Activated CD8-positive, alpha-beta T cell treated with anti-CD3 and anti-CD28 coated beads for 36 hours (primary cell): ENCODE measurements at regions not wholly inside any gene's neighbourhood (a gene's known extent, or its start where the extent isn't known, plus 50 kb on each side); places are given as distances from the start of the nearest gene placed in this dataset.
"Not testable (repeated sequence)": the region's sequence is repeated elsewhere in the genome, so short reads cannot be mapped to it uniquely, and the experiment has no call there.

Experiments
- ATAC-seq: fragments of 200-7000 bp; cut with Tn5 transposase; one replicate; pipeline ENCODE4 v1.10.0; 2021; ENCODE audit warnings: mild to moderate bottlenecking, moderate library complexity
- CTCF ChIA-PET: fragments of 350-600 bp; sonication (Branson Sonifier 250); formaldehyde crosslinking; loops from one replicate; lab custom pipeline; 2021; ENCODE audit warnings: antibody characterized with exemption; lab: Charles Lee
- POLR2A ChIA-PET: fragments of 350-600 bp; sonication (Branson Sonifier 250); formaldehyde crosslinking; loops from one replicate; lab custom pipeline; 2021; ENCODE audit warnings: antibody characterized with exemption; lab: Charles Lee
- DNase-seq: peaks from one replicate; pipeline ENCODE4 v3.0.0-alpha.2; 2020
- H3K27ac Mint-ChIP-seq: one replicate; pipeline ENCODE4 v1.8.0; 2021; ENCODE audit warnings: mild to moderate bottlenecking, mixed read lengths
- H3K27me3 Mint-ChIP-seq: one replicate; pipeline ENCODE4 v1.8.0; 2021; ENCODE audit warnings: mixed read lengths
- H3K36me3 Mint-ChIP-seq: one replicate; pipeline ENCODE4 v1.8.0; 2021; ENCODE audit warnings: low read depth, mixed read lengths
- H3K4me1 Mint-ChIP-seq: one replicate; pipeline ENCODE4 v1.8.0; 2021; ENCODE audit warnings: low read depth, mixed read lengths
- H3K4me3 Mint-ChIP-seq: one replicate; pipeline ENCODE4 v1.8.0; 2021; ENCODE audit warnings: mild to moderate bottlenecking, moderate library complexity, mixed read lengths
- H3K9me3 Mint-ChIP-seq: one replicate; pipeline ENCODE4 v1.8.0; 2021; ENCODE audit warnings: mixed read lengths
- CTCF ChIP-seq: fragments of 200-600 bp; IDR thresholded peaks from one replicate; pipeline ENCODE4 v1.8.0; 2022; ENCODE audit warnings: antibody characterized with exemption, mild to moderate bottlenecking
- intact Hi-C: fragments of 100-400 bp; cut with micrococcal nuclease; formaldehyde crosslinking; loops from one replicate; pipeline ENCODE4 v1.10.0; 2022

GRCh38 chr7:130852867-130853266 lies 118.9 kb upstream of the KLF14 start:
- intact Hi-C loops, result no loop called here
- no peaks in the 10 kb centered on the region for H3K27me3 Mint-ChIP-seq
- no peak overlapping the region for H3K27ac Mint-ChIP-seq
- DNase-seq, result no peak
- peaks cover 42% of the 10 kb centered on the region for H3K36me3 Mint-ChIP-seq
- CTCF ChIA-PET, result interaction anchor here (0.8 kb wide), 1 partner anchor 44 kb away, joined by 3 read pairs; no protein-coding TSS in a partner anchor
- H3K4me1 Mint-ChIP-seq, result no peaks in the 10 kb centered on the region
- H3K9me3 Mint-ChIP-seq, result peaks cover 20% of the 10 kb centered on the region
- POLR2A ChIA-PET, result no interaction called here
- no peak for ATAC-seq
- H3K4me3 Mint-ChIP-seq, result no peak overlapping the region
- TF ChIP-seq CTCF, result no peak

GRCh38 chr7:130853503-130854279 lies 119.7 kb upstream of the KLF14 start:
- no peak for ATAC-seq

GRCh38 chr7:130854481-130854880 lies 120.5 kb upstream of the KLF14 start:
- intact Hi-C loops, result no loop called here
- TF ChIP-seq CTCF, result no peak
- Mint-ChIP-seq H3K27ac (no peak overlapping the region), H3K36me3 (peaks cover 58% of the 10 kb centered on the region), H3K27me3 (no peaks in the 10 kb centered on the region), H3K4me1 (no peaks in the 10 kb centered on the region), H3K9me3 (peaks cover 33% of the 10 kb centered on the region), H3K4me3 (no peak overlapping the region)
- CTCF ChIA-PET, result no interaction called here
- DNase-seq, result no peak
- POLR2A ChIA-PET, result interaction anchor here (0.6 to 2.4 kb wide), 3 partner anchors 13 to 19 kb away, joined by 3 to 10 read pairs (median 4); no protein-coding TSS in a partner anchor
- ATAC-seq, result no peak

More at GRCh38 chr7:130853503-130854279, 119.7 kb upstream of the KLF14 start:
- Mint-ChIP-seq H3K27me3 (no peaks in the 10 kb centered on the region), H3K4me1 (no peaks in the 10 kb centered on the region), H3K27ac (no peak overlapping the region), H3K36me3 (peaks cover 50% of the 10 kb centered on the region), H3K4me3 (no peak overlapping the region), H3K9me3 (peaks cover 28% of the 10 kb centered on the region)
- CTCF ChIA-PET, result no interaction called here
- no peak for TF ChIP-seq CTCF
- DNase-seq, result no peak
- intact Hi-C loops, result no loop called here
- POLR2A ChIA-PET, result no interaction called here

GRCh38 chr7:130856866-130857265 lies 122.9 kb upstream of the KLF14 start:
- H3K9me3 Mint-ChIP-seq, result peaks cover 52% of the 10 kb centered on the region
- ChIA-PET POLR2A (interaction anchor here (0.9 to 1.3 kb wide), 2 partner anchors 9 to 16 kb away, joined by 3 to 4 read pairs; no protein-coding TSS in a partner anchor), CTCF (interaction anchor here (0.8 kb wide), 1 partner anchor 271 kb away, joined by 3 read pairs; no protein-coding TSS in a partner anchor)
- H3K27me3 Mint-ChIP-seq, result no peaks in the 10 kb centered on the region
- no peak overlapping the region for H3K27ac Mint-ChIP-seq
- H3K4me3 Mint-ChIP-seq, result no peak overlapping the region
- DNase-seq, result no peak
- intact Hi-C loops, result no loop called here
- H3K4me1 Mint-ChIP-seq, result no peaks in the 10 kb centered on the region
- no peak for ATAC-seq
- no peak for TF ChIP-seq CTCF
- H3K36me3 Mint-ChIP-seq, result peaks cover 82% of the 10 kb centered on the region

- CTCF ChIA-PET, H3K4me1 Mint-ChIP-seq, DNase-seq, ATAC-seq, H3K4me3 Mint-ChIP-seq, intact Hi-C loops, H3K27me3 Mint-ChIP-seq, H3K27ac Mint-ChIP-seq: not testable (repeated sequence)
- H3K9me3 Mint-ChIP-seq, result peaks cover 57% of the 10 kb centered on the region
- H3K36me3 Mint-ChIP-seq, result peaks cover 98% of the 10 kb centered on the region
- POLR2A ChIA-PET, result interaction anchor here (1.2 kb wide), 1 partner anchor 12 kb away, joined by 3 read pairs; no protein-coding TSS in a partner anchor
Measured at GRCh38 chr7:130860832-130861231, 126.8 kb upstream of the KLF14 start.
